ENCODE measurements at regions not wholly inside any gene's neighbourhood (a gene's known extent, or its start where the extent isn't known, plus 50 kb on each side); places are given as distances from the start of the nearest gene placed in this dataset.

DNA sequence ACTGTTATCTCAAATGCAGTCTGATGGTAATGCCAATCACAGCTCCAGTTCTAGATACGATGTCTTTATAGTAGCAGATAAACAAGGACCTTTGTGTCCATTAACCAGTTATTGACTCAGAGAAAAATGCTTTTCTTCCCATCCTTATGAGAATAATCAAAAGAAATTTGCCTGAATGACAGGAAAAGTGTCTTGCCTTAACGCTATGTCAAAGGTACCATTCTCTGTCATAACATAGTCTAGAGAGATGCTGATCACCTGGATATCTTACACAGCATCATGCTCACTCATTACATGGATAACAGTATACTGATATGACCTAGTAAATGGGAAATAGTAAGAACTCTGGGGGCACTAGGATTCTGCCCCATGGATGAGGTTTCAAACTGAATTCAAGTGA lies 151.7 kb upstream of the NEGR1 start:
- TF ChIP-seq POLR2A (IDR thresholded peaks at IDR 0.05; ENCODE audit: low read length) (no peak), GATA1 (IDR thresholded peaks at IDR 0.05; ENCODE audit: low read depth, low read length) (no peak)

All from erythroblast (primary cell).